ENCODE measurements at regions not wholly inside any gene's neighbourhood (a gene's known extent, or its start where the extent isn't known, plus 50 kb on each side); places are given as distances from the start of the nearest gene placed in this dataset.

DNA sequence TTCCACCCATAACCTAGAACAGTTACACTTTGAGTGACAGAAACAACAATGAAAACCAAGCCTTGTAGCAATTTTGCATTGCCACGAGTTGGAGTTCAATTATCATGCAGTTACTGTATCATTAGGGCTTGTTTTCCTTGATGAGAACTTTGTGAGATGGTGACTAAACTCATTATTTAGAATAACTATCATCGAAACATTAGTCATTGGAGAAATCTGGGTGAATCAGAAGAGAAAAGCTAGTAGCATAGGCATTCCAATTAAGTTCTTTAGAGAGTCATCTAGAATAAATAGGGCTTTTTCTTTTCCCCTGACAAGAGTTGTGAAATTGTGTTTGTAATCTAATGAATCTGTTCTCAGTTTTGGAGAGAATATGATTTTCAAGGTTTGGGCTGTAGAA lies 122.8 kb upstream of the DOCK10 start:
- ChIA-PET CTCF (no interaction called here), POLR2A (no interaction called here)
- H3K4me3 ChIP-seq (ENCODE audit: low read length) = no peak overlapping the region
- intact Hi-C loops (cut with DNase I, micrococcal nuclease) = no loop called here
- H3K27me3 ChIP-seq (ENCODE audit: control insufficient read depth in 1 of 2, insufficient read depth in 2 of 2, low read length in 2 of 2) = peaks cover 0 to 3% of the 10 kb centered on the region in 2 experiments
- TF ChIP-seq, protein P1, sequence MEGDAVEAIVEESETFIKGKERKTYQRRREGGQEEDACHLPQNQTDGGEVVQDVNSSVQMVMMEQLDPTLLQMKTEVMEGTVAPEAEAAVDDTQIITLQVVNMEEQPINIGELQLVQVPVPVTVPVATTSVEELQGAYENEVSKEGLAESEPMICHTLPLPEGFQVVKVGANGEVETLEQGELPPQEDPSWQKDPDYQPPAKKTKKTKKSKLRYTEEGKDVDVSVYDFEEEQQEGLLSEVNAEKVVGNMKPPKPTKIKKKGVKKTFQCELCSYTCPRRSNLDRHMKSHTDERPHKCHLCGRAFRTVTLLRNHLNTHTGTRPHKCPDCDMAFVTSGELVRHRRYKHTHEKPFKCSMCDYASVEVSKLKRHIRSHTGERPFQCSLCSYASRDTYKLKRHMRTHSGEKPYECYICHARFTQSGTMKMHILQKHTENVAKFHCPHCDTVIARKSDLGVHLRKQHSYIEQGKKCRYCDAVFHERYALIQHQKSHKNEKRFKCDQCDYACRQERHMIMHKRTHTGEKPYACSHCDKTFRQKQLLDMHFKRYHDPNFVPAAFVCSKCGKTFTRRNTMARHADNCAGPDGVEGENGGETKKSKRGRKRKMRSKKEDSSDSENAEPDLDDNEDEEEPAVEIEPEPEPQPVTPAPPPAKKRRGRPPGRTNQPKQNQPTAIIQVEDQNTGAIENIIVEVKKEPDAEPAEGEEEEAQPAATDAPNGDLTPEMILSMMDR (IDR thresholded peaks at IDR 0.05) = no peak
- H3K36me3 Mint-ChIP-seq (ENCODE audit: low read depth) = no peaks in the 10 kb centered on the region
- H3K27me3 Mint-ChIP-seq = peaks cover 3% of the 10 kb centered on the region
- no peak for ATAC-seq (ENCODE audit: poor library complexity)
- H3K4me1 ChIP-seq (ENCODE audit: insufficient read depth, low read length) = no peaks in the 10 kb centered on the region
- no peak overlapping the region for H3K27ac ChIP-seq (ENCODE audit: low read depth in 1 of 2, low read length in 2 of 2)
- H3K9me3 Mint-ChIP-seq = no peaks in the 10 kb centered on the region
- H3K4me3 Mint-ChIP-seq = no peak overlapping the region
- no peak for DNase-seq
- no peak overlapping the region for H3K27ac Mint-ChIP-seq
- no peaks in the 10 kb centered on the region for H3K9me3 ChIP-seq (ENCODE audit: control insufficient read depth in 1 of 2, insufficient read depth in 1 of 2, low read length in 2 of 2)
- no peaks in the 10 kb centered on the region for H3K4me1 Mint-ChIP-seq (ENCODE audit: low read depth)
- no peaks in the 10 kb centered on the region for H3K36me3 ChIP-seq (ENCODE audit: insufficient read depth, low read length)

DNA sequence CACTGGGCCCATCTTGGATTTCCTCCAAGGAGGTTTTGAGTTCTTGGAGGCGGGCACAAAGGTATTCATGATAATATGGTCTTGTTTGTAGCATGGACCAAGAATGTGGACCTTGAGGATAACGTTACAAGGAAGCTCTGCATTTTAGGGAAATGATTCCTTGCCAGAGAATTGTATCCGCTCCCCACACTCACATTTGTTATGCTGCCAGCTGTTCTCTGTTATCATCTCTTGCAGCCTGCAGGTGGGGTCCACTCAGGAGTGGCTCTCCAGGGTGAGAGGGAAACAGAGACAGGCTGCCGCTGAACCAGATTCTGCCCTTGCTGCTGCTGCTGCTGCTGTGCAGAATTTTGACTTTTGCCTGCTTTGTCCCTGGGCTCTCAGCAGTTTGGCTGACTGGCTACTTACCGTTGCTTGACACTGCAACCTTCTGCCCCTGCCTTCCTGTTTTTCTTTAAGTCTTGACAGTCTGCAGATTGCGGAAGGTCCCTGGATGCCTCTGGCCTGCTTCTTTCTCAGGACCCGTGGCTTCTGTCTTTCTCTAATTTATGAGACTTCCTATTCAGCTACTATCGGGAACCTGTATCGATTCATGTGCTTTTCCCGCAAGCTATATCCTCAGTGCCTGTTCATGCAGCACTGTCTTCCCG lies 122.3 kb upstream of the DOCK10 start:
- intact Hi-C loops (cut with DNase I, micrococcal nuclease) = no loop called here
- H3K4me3 ChIP-seq (ENCODE audit: low read length) = no peak overlapping the region
- H3K9me3 ChIP-seq (ENCODE audit: control insufficient read depth in 1 of 2, insufficient read depth in 1 of 2, low read length in 2 of 2) = no peaks in the 10 kb centered on the region
- POLR2A ChIA-PET = no interaction called here
- Mint-ChIP-seq H3K36me3 (ENCODE audit: low read depth) (no peaks in the 10 kb centered on the region), H3K27ac (no peak overlapping the region), H3K4me1 (ENCODE audit: low read depth) (no peaks in the 10 kb centered on the region), H3K9me3 (no peaks in the 10 kb centered on the region), H3K4me3 (no peak overlapping the region), H3K27me3 (peaks cover 3% of the 10 kb centered on the region)
- H3K36me3 ChIP-seq (ENCODE audit: insufficient read depth, low read length) = no peaks in the 10 kb centered on the region
- ATAC-seq (ENCODE audit: poor library complexity) (no peak), DNase-seq (no peak)
- peaks cover 0 to 3% of the 10 kb centered on the region in 2 experiments for H3K27me3 ChIP-seq (ENCODE audit: control insufficient read depth in 1 of 2, insufficient read depth in 2 of 2, low read length in 2 of 2)
- CTCF ChIA-PET = no interaction called here
- H3K4me1 ChIP-seq (ENCODE audit: insufficient read depth, low read length) = no peaks in the 10 kb centered on the region
- no peak overlapping the region for H3K27ac ChIP-seq (ENCODE audit: low read depth in 1 of 2, low read length in 2 of 2)
- TF ChIP-seq, protein P1 (IDR thresholded peaks at IDR 0.05) = no peak

DNA sequence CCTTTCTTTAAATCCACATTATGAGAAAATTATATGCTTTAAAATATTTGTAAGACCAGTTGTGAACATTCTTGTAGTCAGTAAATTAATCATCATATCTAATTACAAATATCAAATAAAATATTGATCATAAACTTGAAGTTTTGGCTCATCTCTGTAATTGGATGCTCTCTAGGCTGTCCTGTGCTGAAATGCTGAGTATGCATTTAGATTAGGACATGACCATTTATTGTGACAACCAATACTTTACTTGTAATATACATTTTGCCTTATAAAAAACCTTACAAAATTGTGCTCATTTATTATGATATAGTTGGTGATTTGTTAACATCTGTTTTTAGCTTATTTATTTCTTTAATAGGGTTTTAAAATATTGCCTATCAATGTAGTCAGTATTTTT lies 116.1 kb upstream of the DOCK10 start:
- ChIA-PET POLR2A (no interaction called here), CTCF (no interaction called here)
- no peak for ATAC-seq (ENCODE audit: poor library complexity)
- Mint-ChIP-seq H3K9me3 (no peaks in the 10 kb centered on the region), H3K4me1 (ENCODE audit: low read depth) (no peaks in the 10 kb centered on the region), H3K27me3 (peaks cover 2% of the 10 kb centered on the region), H3K27ac (no peak overlapping the region), H3K4me3 (no peak overlapping the region), H3K36me3 (ENCODE audit: low read depth) (no peaks in the 10 kb centered on the region)
- H3K9me3 ChIP-seq (ENCODE audit: control insufficient read depth in 1 of 2, insufficient read depth in 1 of 2, low read length in 2 of 2) = no peaks in the 10 kb centered on the region
- H3K4me3 ChIP-seq (ENCODE audit: low read length) = no peak overlapping the region
- H3K4me1 ChIP-seq (ENCODE audit: insufficient read depth, low read length) = no peaks in the 10 kb centered on the region
- intact Hi-C loops (cut with DNase I, micrococcal nuclease) = no loop called here
- H3K36me3 ChIP-seq (ENCODE audit: insufficient read depth, low read length) = no peaks in the 10 kb centered on the region
- no peak for DNase-seq
- TF ChIP-seq, protein P1 (IDR thresholded peaks at IDR 0.05) = no peak
- H3K27me3 ChIP-seq (ENCODE audit: control insufficient read depth in 1 of 2, insufficient read depth in 2 of 2, low read length in 2 of 2) = no peaks in the 10 kb centered on the region
- no peak overlapping the region for H3K27ac ChIP-seq (ENCODE audit: low read depth in 1 of 2, low read length in 2 of 2)
